Left colon (tissue), 2 donors: ENCODE measurements at regions not wholly inside any gene's neighbourhood (a gene's known extent, or its start where the extent isn't known, plus 50 kb on each side); places are given as distances from the start of the nearest gene placed in this dataset.
"Not testable (repeated sequence)": the region's sequence is repeated elsewhere in the genome, so short reads cannot be mapped to it uniquely, and the experiment has no call there.

Source experiments
- ATAC-seq: fragments of 200-7000 bp; cut with Tn5 transposase; one replicate; pipeline ENCODE4 v1.9.1; 2020; ENCODE audit warnings: mild to moderate bottlenecking, moderate library complexity
- DNase-seq, 2 donors: peaks; one replicate each; pipeline ENCODE4 v3.0.0-alpha.2; 2020
- intact Hi-C, 2 donors: fragments of 100-400 bp; cut with DNase I in 1 of 2; cut with micrococcal nuclease in 1 of 2; formaldehyde crosslinking; loops; one replicate each; pipeline versions ENCODE4 v1.11.2 to v1.14.0; 2022; cut with DNase I, micrococcal nuclease
- donor health status: DM: no; HTN: no; CAD: no.
- donor health status: DM: yes; HTN: yes; CAD: no.

DNA sequence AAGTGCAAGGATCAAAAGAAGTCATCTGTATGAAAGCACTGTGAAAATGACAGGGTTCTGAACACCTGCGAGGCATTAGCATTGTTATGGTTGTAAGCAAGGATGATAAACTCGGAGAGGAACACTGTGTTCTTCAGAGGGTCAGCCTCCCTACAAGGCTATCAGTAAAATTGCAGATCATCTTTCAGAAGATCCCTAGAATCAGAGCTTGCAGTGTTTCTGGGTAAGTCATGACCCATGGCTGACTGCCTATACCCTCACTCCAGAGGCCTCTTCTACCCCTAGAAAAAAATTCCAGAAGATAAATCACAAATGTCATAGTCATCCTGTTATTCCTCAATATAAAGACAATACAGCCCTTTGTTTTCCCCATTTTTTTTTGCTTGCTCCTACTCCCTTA, 292.6 kb downstream of the DMAC1 start:
- DNase-seq (no peak), ATAC-seq (no peak)
- intact Hi-C loops: no loop called here

DNA sequence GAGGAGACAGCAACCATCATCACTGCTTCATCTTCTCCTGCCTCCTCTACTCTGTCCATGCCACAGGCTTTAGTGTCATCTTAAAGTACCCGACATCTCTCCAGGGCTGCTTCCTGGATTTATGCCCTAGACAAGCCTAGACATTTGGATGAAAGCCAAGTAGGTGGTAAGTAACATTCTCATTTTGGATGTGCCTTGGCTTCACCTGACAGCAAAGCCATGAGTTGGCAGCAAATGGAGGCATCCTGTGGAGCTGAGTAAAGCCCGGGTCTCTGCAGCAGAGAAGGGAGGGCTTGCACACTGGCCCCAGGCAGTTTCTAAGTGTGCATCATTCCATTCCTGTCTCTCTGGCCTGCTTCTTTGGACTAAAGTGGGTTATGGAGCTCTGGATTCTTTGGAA, 299.1 kb downstream of the DMAC1 start:
- no peak for ATAC-seq
- DNase-seq: no peak
- intact Hi-C loops: no loop called here

DNA sequence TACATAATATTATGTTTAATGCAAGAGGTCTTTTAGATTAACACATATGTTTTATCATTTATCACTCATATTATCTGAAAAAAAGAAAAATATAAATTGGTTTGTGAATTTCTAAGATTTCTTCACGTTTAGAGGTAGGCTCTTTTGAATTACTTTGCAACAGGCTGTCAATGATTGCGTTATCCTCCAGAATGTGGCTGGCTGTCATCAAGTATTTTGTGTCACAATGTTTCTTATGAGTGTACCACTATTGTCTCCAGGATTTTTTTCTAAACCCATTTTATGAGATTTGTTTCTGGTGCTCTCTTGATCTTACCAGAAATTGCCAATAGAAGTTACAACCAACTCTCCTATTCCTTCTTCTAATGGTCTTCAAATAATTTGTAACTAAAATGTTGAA, 307.9 kb downstream of the DMAC1 start:
- no peak for DNase-seq
- intact Hi-C loops: no loop called here
- no peak for ATAC-seq

DNA sequence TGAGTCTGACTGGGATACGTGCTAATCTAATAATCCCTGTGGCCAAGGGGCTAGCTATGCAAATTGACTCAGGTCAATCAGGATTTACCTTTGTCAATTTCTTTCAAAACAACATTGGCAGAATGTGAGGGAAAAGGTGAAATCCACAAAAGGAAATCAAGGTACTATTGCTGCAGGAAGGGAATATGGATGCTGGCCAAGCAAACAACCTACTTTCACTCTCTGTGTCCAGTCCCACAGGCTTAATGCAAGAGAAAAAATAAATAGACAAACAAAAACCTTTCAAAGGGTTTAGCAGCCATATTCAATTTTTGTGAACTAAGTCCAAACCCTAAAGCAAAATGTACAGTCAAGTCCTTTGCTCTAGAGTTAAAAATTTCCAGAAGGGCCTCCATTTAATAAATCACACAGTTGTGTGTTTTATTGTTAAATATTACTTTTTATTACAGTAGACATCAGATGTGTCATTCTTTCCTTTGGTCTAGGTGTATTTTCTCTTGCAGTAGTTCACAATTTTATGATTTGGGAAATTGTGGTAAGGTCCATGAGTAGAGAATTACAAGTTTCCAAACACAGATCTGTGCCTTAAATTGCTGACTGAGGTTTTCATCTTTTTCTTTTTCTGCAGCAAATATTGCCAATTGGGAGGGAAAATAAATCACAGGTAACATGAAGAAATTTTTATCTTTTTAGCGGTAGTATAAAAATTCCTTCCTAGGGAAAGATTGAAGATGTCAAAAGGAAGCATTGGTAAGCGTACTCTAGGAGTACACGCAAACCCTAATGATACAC, 309.1 kb downstream of the DMAC1 start:
- no peak for DNase-seq
- ATAC-seq: peak; percentile 61
- intact Hi-C loops: no loop called here

DNA sequence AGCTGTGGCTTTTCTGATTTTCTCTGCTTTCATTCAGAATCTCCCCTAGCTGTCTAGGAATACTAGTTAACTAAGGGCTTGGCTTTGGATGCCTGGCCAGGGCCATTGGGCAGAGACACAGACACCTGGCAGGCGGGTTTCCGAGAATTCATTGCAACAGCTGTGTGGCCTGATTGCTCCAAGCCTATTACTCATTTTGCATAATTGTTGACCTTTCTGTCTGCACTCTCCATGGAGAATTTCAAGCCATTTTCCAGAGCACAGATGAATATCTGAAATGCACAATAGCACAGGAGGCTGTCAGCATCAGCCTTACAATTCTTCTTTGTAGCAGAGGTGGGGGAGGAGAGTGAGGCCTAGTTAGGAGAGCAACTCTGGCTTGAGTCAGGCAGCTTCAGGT, 310.5 kb downstream of the DMAC1 start:
- DNase-seq (peak; percentile 45 to 53), ATAC-seq (peak; percentile 70)
- intact Hi-C loops: no loop called here

DNA sequence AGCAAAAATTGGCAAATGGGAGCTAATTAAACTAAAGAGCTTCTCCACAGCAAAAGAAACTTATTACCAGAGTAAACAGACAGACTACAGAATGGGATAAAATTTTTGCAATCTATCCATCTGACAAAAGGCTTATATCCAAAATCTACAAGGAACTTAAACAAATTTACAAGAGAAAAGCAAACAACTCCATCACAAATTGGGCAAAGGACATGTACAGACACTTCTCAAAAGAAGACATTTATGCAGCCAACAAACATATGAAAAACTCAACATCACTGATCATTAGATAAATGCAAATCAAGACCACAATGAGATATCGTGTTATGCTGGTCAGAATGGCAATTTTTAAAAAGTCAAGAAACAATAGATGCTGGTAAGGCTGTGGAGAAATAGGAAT, 315.6 kb downstream of the DMAC1 start:
- ATAC-seq, intact Hi-C loops, DNase-seq: not testable (repeated sequence)

DNA sequence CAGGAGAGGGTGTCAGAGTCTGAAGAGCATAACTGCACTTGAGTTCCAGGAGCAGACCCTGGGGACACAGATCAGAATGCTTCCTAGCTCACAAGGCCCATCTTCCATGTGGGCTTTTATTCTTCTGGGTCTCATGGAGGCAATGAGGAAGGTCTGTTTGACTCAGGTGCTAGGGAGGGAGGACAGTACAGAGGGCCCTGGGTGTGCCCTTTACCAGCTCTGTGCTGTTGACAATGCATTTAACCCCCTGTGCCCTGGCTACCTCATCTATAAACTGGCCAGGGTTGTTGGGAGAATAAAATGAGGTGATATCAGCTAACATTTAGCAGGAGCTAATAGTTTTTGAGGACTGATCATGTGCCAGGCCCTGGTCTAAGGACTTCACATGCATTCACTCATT, 318.0 kb downstream of the DMAC1 start:
- intact Hi-C loops: no loop called here
- ATAC-seq: peak; percentile 80
- no peak for DNase-seq

DNA sequence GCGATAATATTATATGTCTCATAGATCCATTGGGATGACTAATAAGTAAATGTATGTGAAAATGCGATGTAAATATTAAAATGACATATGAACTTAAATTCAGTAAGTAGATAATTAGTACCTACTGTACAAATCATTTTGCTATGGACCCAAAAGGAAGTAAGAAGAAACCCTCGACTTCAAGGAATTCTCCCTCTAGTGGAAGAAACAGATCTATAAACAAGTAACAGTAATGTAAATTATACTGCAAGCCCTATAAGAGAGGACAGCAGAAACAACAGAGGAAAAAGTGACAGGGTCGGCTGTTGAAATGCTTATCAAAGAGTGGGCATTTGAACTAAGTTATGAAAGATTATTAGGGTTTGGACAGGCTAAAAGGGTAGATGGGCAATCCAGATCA, 320.3 kb downstream of the DMAC1 start:
- ATAC-seq (no peak), DNase-seq (no peak)
- intact Hi-C loops: no loop called here

DNA sequence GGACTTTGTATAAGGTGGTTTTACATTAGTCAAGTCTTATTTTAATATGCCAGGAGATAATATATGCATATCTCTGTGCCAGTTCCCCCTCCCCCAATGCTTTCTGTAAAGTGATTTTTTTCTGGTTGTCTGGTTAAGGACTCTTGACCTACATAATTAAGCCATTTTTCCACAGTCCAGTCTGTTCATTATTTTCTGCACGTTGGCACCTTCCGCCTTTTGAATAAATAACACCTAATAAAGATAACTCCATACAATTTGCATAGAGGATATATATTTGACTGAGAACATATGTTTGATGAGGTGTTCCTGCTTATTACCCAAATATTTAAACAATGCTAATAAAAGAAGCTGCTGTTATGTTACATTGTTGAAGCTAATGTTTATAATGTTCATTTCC, 320.9 kb downstream of the DMAC1 start:
- no peak for ATAC-seq
- no peak for DNase-seq
- intact Hi-C loops: no loop called here

DNA sequence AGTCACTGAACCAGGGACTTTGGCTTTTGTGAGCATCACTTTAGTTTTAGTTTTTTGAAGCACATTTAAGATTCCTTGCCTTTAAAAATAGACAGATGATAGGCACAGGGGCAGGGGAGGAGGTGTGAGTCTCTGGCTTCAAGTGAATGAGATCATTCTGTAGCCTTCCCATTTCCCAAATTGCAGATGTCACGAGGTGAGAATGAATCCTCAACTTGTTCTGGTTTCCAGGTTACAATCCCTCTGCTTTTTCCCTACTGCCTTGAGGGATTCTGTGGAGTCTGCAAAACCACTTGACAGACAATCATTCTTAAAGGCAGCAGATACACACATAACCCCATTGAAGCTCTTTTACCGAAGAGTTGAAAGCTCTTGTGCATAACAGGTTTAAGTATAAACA, 332.4 kb downstream of the DMAC1 start:
- intact Hi-C loops: no loop called here
- DNase-seq (no peak), ATAC-seq (no peak)

DNA sequence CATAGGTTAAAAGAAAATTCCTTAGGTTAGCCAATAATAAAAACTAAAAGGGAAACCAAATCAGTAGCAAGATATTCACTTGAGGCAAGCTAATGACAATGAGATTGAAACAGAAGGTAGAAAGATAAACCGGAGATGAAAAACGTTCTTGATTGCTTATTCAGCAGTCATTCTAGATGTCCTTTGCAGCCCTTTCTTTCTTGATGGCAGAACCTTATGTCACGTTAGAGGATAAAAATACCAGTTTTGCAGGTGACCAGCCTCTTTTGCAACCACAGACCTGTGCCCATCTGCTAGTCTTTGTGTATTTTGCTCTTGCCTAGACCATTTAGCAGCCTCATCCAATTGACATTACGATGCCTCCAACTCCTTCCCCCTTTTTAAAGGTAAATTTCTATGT, 337.8 kb downstream of the DMAC1 start:
- DNase-seq (no peak), ATAC-seq (no peak)
- intact Hi-C loops: no loop called here

DNA sequence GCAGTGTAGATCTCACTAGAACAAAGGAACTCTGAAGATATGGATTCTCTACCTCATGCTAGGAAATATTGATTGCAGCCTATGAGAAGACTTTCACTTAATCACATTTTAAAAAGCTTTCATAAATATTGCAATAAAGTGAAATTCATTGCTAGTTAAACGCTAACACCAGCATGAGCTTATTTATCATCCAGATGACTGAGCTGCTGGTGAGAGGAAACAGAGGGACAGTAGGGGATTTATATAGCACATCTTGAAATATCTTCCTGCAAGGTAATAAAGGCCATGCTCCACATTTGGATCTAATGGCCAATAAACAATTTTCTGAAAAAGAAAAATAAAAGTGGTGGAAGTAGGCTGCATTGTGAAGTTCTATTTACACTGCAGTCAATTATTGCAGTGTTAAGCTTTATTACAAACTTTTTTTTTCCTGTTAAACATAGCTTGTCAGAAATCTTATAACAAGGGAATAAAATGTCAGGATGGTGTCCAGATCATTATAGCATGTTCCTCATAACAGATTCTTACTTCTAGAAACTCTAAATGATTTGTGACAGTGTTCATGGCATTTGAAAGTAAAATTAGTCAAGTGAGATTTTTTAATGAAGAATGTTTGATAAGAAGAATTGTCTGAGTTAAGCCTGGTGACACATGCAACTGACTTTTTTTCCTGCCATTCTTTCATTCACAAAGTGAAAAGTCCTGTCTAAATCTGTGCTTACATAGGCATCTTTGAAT, 342.6 kb downstream of the DMAC1 start:
- intact Hi-C loops: no loop called here
- ATAC-seq: no peak

DNA sequence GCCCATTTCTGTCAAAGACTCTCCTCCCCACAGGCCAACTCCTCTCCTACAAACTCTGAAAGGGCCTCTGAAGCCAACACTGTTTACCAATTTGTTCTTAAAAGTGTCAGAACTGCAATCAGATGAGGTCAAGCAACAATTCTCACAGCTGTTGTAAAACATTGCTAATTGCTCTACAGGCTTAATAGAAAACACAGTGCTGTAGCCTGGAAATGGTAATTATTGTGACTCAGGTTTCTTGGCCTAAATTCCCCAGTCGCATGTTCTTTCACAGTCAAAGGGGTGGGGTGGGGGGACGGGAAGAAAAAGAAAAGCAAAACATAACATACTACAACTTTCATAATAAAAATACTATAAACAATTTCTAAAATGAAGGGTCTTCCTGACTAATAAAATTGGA, 343.2 kb downstream of the DMAC1 start:
- intact Hi-C loops: no loop called here
- ATAC-seq (no peak), DNase-seq (no peak)

More for the DNA sequence above, 342.6 kb downstream of the DMAC1 start:
- no peak for DNase-seq

DNA sequence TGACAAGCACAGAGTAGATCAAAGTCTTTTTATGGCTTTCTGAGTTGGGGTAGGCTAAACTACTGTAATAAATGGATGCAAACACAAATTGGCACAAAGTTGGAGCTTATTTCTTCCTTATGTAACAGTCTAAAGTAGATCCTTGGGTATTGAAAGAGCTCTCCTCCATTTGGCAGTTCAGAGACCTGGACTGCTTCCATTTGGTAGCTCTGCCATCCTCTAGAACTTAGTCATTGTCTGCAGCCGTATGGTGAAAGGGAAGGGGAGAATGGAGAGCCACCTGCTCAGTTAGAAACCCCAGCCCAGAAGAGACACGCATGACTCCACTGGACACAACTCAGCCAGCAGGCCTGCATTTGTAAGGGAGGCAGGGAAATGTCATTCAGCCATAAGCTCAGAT, 345.0 kb downstream of the DMAC1 start:
- DNase-seq (no peak), ATAC-seq (peak; percentile 90)
- intact Hi-C loops: no loop called here

DNA sequence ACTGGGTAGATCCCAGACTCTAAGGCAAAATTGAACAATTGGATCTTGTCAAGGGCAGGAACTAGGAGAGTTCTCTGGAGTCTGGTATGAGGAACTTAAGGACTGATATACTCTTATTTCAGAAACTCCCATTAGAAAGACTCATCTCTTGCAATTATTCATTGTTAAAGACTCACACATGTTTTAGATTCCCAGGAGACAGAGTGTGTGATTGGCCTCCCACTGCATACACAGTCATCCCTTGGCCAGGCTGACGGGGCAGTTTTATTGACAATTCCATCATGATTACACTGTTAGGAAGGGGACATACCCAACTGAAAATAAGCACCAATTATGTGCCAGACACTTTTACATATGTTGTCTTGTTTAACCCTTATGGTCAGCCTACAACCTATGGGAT, 347.2 kb downstream of the DMAC1 start:
- no peak for DNase-seq
- intact Hi-C loops: no loop called here
- no peak for ATAC-seq

DNA sequence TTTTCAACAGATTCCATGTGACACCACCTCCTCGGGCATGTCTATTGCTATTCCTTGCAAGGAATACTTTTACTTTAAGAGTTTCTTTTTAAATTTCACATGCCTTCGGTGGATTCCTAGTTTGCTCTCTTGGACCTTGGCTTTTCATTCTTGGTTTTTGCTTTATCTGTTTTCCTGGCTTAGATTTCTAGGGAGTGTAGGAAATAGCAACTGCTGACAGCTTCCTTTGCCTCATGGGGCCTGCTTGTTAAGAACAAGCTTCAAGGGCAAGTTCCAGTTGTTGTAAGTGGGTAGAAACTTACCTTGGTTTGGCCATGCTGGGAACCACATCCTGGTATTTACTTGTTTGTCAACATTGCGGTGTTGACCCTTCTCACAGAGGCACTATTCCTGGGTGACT, 348.5 kb downstream of the DMAC1 start:
- no peak for DNase-seq
- no peak for ATAC-seq

DNA sequence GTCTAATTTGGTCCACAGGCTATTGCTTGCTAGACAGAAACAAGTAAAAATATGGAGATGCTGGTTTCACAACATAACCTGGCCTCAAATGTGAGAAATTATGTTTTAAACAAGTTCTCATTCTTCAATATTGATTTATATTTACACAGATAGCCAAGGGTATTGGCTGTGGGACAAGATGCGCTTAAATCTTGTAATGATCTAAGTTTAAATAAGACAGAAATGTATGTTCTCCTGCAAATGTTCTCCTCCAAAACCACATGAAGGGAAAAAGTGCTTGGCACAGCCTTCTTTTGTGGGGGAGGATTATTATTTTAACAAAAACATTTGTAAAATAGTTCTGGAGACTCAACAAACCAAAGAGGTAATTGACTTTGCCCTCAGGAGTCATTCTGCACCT, 356.0 kb downstream of the DMAC1 start:
- ATAC-seq: no peak
- DNase-seq: no peak
- intact Hi-C loops: no loop called here

More for the DNA sequence above, 348.5 kb downstream of the DMAC1 start:
- intact Hi-C loops: no loop called here

DNA sequence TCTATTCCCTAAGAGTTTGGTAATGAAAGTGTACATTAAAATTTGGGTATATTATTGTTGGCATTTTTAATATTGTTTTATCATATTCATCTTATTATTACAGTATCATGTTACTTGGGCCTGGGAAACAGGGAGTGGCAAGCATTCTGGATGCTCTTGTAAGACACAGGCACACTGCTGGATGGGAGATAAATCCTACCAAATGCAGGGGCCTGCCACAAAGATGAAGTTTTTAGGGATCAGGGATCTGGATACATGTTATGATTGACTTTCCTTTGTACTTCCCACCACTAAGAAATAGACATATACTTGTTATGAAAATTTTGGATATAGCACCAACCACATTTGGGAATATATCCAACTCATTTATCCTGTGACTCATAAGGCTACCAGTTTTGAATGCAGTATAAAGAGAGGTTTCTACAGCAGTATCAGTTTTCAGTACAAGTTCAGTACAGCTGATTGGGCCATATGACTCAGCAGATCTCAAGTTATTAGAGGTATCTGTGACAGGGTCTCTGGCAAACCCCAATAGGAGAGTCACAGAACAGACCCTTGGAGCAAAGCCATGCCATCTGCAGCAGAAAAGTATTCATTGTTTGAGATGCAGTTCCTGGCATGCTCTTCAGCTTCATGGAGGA, 360.1 kb downstream of the DMAC1 start:
- ATAC-seq: no peak
- intact Hi-C loops: no loop called here
- DNase-seq: no peak

DNA sequence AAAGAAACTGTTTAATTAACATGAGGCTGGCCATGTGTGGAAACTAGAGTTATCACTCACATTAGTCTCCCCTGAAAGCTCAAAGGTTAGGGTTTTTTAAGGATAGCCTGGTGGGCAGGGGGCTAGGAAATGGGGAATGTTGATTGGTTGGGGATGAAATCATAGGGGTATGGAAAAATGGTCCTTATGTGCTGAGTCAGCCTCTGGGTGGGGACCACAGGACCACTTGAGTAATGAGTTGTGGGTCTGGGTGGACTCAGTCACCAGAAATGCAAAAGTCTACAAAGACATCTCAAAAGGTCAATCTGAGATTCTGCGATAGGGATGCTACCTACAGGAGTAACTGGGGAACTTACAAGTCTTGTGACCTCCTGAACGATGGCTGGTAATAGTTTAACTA, 362.8 kb downstream of the DMAC1 start:
- intact Hi-C loops: no loop called here
- no peak for DNase-seq
- no peak for ATAC-seq
